ENCODE measurements at regions not wholly inside any gene's neighbourhood (a gene's known extent, or its start where the extent isn't known, plus 50 kb on each side); places are given as distances from the start of the nearest gene placed in this dataset.

- DNase-seq (ENCODE audit: extremely low read depth in 1 of 11, low read depth in 9 of 11, low spot score in 4 of 11): no peak
Observed at GRCh38 chr5:61765471-61765870, 433.4 kb downstream of the ZSWIM6 start.

DNA sequence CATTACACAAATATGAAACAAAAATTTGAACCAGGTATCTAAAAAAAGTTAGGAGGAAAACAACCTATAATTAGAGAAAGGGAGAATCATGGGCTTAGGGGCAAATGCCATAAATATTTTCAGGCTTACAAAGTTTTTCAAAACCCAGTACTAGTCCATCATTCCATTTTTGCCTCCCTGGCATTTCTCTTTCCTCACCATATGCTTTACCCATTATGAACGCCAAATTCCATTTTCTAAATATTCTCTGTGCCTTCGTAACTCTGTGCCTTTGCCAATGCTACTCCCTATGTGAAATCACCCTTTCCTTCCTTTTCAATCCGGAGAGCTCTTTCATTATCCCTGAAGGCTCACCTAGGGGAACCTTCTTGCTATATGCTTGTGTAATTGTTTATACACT lies 434.1 kb downstream of the ZSWIM6 start:
- no peak for DNase-seq (ENCODE audit: extremely low read depth in 1 of 11, low read depth in 9 of 11, low spot score in 4 of 11)

GRCh38 chr5:61767231-61768080 lies 435.4 kb downstream of the ZSWIM6 start:
- DNase-seq (ENCODE audit: extremely low read depth in 1 of 11, low read depth in 9 of 11, low spot score in 4 of 11): no peak

DNA sequence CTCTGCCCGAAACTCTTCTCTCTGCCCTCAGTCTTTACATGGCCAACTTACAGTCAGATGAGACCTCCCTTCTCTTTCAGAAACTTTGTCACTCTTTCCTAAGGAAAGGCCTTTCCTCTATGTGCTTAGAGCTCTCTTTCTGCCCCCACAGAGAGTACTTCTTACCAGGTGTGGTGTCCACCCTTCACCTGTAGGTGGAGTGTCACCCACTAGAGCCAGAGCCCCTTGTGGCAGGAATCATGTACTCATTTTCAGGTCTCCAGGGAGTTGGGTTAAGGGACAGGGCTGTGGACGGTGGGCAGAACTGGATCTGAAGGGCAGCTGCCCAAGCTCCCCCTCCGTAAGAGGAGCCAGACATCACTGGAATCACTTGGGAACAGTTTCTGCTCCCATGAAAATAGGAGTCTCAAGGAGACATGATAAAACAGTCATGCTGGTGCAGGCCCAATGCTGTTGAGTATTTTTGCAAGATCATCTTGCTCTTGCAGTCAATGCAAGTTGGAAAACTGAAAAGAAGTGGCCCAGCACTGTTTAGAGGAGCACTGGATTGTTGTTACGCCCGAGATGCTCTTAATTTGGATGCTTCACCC lies 436.7 kb downstream of the ZSWIM6 start:
- no peak for DNase-seq (ENCODE audit: extremely low read depth in 1 of 11, low read depth in 9 of 11, low spot score in 4 of 11)

GRCh38 chr5:61771062-61771461 lies 439.0 kb downstream of the ZSWIM6 start:
- DNase-seq (ENCODE audit: extremely low read depth in 1 of 11, low read depth in 9 of 11, low spot score in 4 of 11): no peak

DNA sequence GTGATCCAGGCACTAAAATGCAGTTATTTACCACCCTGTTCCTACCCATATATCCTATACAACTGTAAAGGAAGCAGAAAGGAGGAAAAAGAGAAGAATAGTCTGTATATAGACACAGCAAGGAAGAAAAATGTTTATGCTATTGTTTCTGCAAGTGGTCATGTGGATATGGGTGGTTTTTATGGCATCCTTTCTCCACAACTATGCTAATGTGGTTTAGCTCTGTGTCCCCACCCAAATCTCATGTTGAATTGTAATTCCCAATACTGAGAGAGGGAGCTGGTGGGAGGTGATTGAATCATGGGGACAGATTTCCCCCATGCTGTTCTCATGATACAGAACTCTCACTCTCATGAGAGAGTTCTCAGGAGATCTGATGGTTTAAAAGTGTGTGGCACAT lies 439.8 kb downstream of the ZSWIM6 start:
- DNase-seq (ENCODE audit: extremely low read depth in 1 of 11, low read depth in 9 of 11, low spot score in 4 of 11): no peak

GRCh38 chr5:61775901-61776300 lies 443.8 kb downstream of the ZSWIM6 start:
- no peak for DNase-seq (ENCODE audit: extremely low read depth in 1 of 11, low read depth in 9 of 11, low spot score in 4 of 11)

DNA sequence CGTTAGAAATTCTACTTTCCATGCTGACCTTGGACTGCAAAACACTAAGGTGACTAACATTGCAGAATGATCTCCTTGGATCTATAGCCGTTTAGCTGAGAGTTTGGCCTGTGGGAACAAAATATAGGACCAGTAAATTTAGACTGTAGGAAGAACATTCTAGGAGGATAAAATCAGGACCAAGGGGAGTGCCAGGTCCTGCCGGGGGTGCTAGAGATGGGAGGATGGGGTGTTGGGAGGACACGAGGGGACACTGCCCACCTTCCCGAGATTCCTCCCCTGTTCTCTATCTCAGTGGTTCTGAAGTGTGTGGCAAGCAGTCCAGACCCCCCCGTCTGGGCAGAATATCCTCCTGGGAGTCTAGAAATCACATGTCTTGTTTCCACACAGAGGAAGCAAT lies 445.2 kb downstream of the ZSWIM6 start:
- no peak for DNase-seq (ENCODE audit: extremely low read depth in 1 of 11, low read depth in 9 of 11, low spot score in 4 of 11)

GRCh38 chr5:61779743-61780142 lies 447.7 kb downstream of the ZSWIM6 start:
- DNase-seq (ENCODE audit: extremely low read depth in 1 of 11, low read depth in 9 of 11, low spot score in 4 of 11): no peak

DNA sequence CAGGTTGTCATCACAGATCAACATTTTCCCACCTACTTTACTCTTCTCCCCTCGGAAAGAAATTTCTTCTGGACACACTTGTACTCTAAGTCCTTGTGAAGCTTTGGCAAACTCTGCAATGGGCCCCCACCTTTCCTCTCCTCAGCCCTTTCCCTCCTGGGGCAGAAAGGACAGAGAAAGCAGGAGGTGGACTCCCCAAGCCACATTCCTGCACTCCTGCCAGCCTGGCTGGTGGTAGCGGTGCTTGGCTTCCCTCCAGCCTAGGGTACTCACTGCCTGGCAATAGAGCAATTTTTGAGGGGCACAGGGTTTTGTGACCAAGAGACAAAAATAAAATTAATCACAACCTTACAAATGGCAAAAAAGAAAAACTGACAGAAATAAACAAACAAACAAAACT lies 451.4 kb downstream of the ZSWIM6 start:
- DNase-seq (ENCODE audit: extremely low read depth in 1 of 11, low read depth in 9 of 11, low spot score in 4 of 11): peak in 1 of 11 donors; percentile 17

DNA sequence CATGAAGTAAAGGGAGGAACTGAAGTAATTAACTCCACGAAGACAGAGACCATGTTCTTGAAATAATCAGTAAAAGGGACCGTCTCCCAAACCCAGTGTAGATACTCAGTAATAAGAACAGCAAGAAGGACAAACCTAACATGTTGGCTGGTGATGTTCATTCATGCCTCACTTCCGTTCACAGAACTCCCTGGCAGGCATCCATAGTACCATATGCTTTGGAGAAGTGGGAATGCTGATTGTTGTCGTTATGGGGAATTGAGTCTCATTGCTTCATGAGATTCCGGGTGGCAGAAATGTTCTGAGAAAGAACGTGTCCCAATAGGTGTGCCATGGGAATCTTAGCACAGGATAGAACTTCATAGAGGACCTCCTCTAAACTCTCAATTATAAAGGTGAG lies 452.3 kb downstream of the ZSWIM6 start:
- no peak for DNase-seq (ENCODE audit: extremely low read depth in 1 of 11, low read depth in 9 of 11, low spot score in 4 of 11)

- no peak for DNase-seq (ENCODE audit: extremely low read depth in 1 of 11, low read depth in 9 of 11, low spot score in 4 of 11)
Observed at GRCh38 chr5:61788548-61788947, 456.5 kb downstream of the ZSWIM6 start.

GRCh38 chr5:61790007-61790406 lies 457.9 kb downstream of the ZSWIM6 start:
- DNase-seq (ENCODE audit: extremely low read depth in 1 of 11, low read depth in 9 of 11, low spot score in 4 of 11): no peak

GRCh38 chr5:61790678-61791077 lies 458.6 kb downstream of the ZSWIM6 start:
- no peak for DNase-seq (ENCODE audit: extremely low read depth in 1 of 11, low read depth in 9 of 11, low spot score in 4 of 11)

DNA sequence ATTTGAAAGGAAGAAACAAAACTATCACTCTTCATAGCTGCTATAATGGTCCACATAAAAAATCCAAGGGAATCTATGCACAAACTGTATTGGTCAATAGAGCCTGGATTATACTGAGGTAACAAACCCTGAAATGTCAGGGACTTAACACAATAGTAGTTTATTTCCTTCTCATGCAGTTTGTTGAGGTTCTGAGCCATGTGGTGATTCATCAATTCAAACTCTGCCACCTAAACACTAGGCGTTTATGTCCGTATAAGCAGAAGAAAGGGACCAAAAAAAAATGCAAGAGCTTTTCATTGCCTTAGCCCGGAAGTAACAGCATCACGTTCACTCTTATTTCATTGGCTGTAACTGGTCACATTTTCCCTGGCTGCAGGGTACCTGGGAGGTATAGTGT lies 464.7 kb downstream of the ZSWIM6 start:
- DNase-seq (ENCODE audit: extremely low read depth in 1 of 11, low read depth in 9 of 11, low spot score in 4 of 11): no peak

- no peak for DNase-seq (ENCODE audit: extremely low read depth in 1 of 11, low read depth in 9 of 11, low spot score in 4 of 11)
Observed at GRCh38 chr5:61800450-61800849, 468.4 kb downstream of the ZSWIM6 start.

GRCh38 chr5:61801174-61801573 lies 469.1 kb downstream of the ZSWIM6 start:
- no peak for DNase-seq (ENCODE audit: extremely low read depth in 1 of 11, low read depth in 9 of 11, low spot score in 4 of 11)

DNA sequence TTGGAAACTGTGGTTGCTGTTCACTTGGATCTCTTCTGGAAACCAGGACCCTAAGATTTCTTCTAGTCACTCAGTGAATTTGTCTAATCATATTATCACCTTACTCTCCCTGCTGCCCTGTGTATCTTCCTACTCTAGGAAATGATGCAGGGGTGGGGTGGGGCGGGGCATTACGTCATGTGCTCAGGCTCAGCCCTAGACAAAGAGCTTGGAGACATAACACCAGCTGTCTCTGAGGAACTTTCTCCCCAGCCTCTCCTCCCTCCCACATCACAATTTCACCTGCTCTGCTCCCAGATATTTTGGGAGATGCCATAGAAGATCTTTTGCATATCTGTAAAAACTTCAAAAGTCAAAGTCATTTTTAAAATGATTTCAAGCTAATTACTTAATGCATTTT lies 470.4 kb downstream of the ZSWIM6 start:
- DNase-seq (ENCODE audit: extremely low read depth in 1 of 11, low read depth in 9 of 11, low spot score in 4 of 11): no peak

- DNase-seq (ENCODE audit: extremely low read depth in 1 of 11, low read depth in 9 of 11, low spot score in 4 of 11): no peak
Observed at GRCh38 chr5:61805101-61805500, 473.0 kb downstream of the ZSWIM6 start.

GRCh38 chr5:61806491-61807020 lies 474.5 kb downstream of the ZSWIM6 start:
- no peak for DNase-seq (ENCODE audit: extremely low read depth in 1 of 11, low read depth in 9 of 11, low spot score in 4 of 11)

GRCh38 chr5:61808091-61808490 lies 476.0 kb downstream of the ZSWIM6 start:
- DNase-seq (ENCODE audit: extremely low read depth in 1 of 11, low read depth in 9 of 11, low spot score in 4 of 11): no peak

Measured in renal cortex interstitium (tissue), 11 donors.